ENCODE measurements at regions not wholly inside any gene's neighbourhood (a gene's known extent, or its start where the extent isn't known, plus 50 kb on each side); places are given as distances from the start of the nearest gene placed in this dataset.

DNA sequence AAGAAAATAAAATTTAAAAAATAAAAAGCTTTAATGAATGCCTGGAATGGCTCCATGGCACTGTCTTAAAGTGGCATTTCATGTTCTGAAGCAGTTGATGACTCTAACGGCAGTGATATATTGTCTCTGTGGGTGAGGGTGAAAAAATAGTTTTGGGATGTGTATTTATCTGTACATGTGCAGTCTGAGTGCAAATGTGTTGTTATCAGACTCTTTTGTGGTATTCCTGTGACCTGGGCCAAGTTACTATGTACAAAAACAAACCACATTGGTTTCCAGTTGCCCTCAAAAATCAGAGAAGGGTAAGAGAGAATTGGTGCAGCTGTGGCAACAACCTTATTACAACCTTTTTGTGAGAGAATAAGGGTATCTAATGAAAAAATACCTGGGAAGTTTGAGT, 81.7 kb upstream of the CCDC91 start:
- TF ChIP-seq, protein P1, sequence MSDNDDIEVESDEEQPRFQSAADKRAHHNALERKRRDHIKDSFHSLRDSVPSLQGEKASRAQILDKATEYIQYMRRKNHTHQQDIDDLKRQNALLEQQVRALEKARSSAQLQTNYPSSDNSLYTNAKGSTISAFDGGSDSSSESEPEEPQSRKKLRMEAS (IDR thresholded peaks at IDR 0.05; ENCODE audit: low read depth): no peak
- TF ChIP-seq EP300 (IDR thresholded peaks at IDR 0.05; ENCODE audit: borderline replicate concordance in 1 of 2, low read depth in 1 of 2, low read length in 1 of 2): no peak
- no peak for TF ChIP-seq RCOR1 (IDR thresholded peaks at IDR 0.05; ENCODE audit: low read length)
- TF ChIP-seq, protein P2, sequence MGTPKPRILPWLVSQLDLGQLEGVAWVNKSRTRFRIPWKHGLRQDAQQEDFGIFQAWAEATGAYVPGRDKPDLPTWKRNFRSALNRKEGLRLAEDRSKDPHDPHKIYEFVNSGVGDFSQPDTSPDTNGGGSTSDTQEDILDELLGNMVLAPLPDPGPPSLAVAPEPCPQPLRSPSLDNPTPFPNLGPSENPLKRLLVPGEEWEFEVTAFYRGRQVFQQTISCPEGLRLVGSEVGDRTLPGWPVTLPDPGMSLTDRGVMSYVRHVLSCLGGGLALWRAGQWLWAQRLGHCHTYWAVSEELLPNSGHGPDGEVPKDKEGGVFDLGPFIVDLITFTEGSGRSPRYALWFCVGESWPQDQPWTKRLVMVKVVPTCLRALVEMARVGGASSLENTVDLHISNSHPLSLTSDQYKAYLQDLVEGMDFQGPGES (IDR thresholded peaks at IDR 0.05; ENCODE audit: low read depth, low read length): no peak
- H3K27me3 ChIP-seq (ENCODE audit: insufficient read depth): no peaks in the 10 kb centered on the region
- WGBS (ENCODE audit: low lambda C conversion rate): 90% methylated on average over 1 of the region's 1 CpG
- no peaks in the 10 kb centered on the region for H3K79me2 ChIP-seq (ENCODE audit: insufficient read depth)
- CTCF ChIA-PET: interaction anchor here (1.0 kb wide), 1 partner anchor 168 kb away, joined by 3 read pairs; no protein-coding TSS in a partner anchor
- no peak overlapping the region for H3K27ac ChIP-seq (ENCODE audit: low read depth in 2 of 2, low read length in 1 of 2)
- DNase-seq: no peak
- H3F3A ChIP-seq (replicated peaks; ENCODE audit: insufficient read depth): no peaks in the 10 kb centered on the region
- POLR2A ChIA-PET: no interaction called here
- no peaks in the 10 kb centered on the region; the same call in 1 of the 2 replicates for H3K9me2 ChIP-seq
- 0 out of 2 replicates have a peak, but pooled peaks cover 14% of the 10 kb centered on the region for H3K9me3 ChIP-seq
- H3K36me3 ChIP-seq (replicated peaks in 1 of 2; ENCODE audit: control insufficient read depth in 1 of 2, insufficient read depth in 2 of 2, low read length in 1 of 2): peaks cover 0 to 5% of the 10 kb centered on the region in 2 experiments
- no peak overlapping the region for H3K4me2 ChIP-seq
- H3K4me3 ChIP-seq (ENCODE audit: low read depth in 2 of 2, low read length in 1 of 2): no peak overlapping the region
- H3K9ac ChIP-seq: no peak overlapping the region
- no peak overlapping the region for H2AFZ ChIP-seq (ENCODE audit: low read depth)
- no peaks in the 10 kb centered on the region; a peak in 1 of 4 replicates for H3K4me1 ChIP-seq (ENCODE audit: control insufficient read depth in 1 of 2, insufficient read depth in 2 of 2, low read depth in 1 of 2, low read length in 1 of 2)
- H4K20me1 ChIP-seq (ENCODE audit: insufficient read depth): no peaks in the 10 kb centered on the region

DNA sequence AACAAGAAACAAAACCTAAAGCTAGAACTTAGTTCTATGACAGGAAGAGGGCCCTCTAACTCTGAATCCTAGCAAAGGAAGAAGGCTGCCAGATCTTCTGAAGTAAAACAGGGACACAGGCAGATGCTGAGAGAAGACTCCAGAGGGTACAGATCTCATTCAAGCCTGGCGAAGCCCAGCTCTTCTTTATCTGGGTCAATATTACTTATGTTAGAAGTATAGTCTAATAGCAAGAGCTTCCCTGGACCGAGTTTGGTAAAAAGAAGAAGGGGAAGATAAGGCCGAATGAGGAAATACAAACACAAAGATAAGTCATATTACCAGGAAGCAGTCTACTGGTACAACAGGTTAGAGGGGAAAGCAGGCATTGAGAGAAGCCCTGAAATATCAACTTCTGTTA, 79.9 kb upstream of the CCDC91 start:
- Histone ChIP-seq H3K4me2 (no peak overlapping the region), H3K9me3 (0 out of 2 replicates have a peak, but pooled peaks cover 14% of the 10 kb centered on the region), H3K27me3 (ENCODE audit: insufficient read depth) (no peaks in the 10 kb centered on the region), H3K4me3 (ENCODE audit: low read depth in 2 of 2, low read length in 1 of 2) (no peak overlapping the region), H3K9ac (no peak overlapping the region), H2AFZ (ENCODE audit: low read depth) (no peak overlapping the region), H4K20me1 (ENCODE audit: insufficient read depth) (no peaks in the 10 kb centered on the region), H3F3A (replicated peaks; ENCODE audit: insufficient read depth) (no peaks in the 10 kb centered on the region), H3K4me1 (ENCODE audit: control insufficient read depth in 1 of 2, insufficient read depth in 2 of 2, low read depth in 1 of 2, low read length in 1 of 2) (no peaks in the 10 kb centered on the region; a peak in 1 of 4 replicates), H3K36me3 (replicated peaks in 1 of 2; ENCODE audit: control insufficient read depth in 1 of 2, insufficient read depth in 2 of 2, low read length in 1 of 2) (peaks cover 0 to 5% of the 10 kb centered on the region in 2 experiments), H3K9me2 (no peaks in the 10 kb centered on the region; the same call in 1 of the 2 replicates), H3K27ac (ENCODE audit: low read depth in 2 of 2, low read length in 1 of 2) (no peak overlapping the region), H3K79me2 (ENCODE audit: insufficient read depth) (no peaks in the 10 kb centered on the region)
- WGBS (ENCODE audit: low lambda C conversion rate): 72% methylated on average over 3 of the region's 3 CpGs
- ChIA-PET CTCF (no interaction called here), POLR2A (no interaction called here)
- TF ChIP-seq, protein P3, sequence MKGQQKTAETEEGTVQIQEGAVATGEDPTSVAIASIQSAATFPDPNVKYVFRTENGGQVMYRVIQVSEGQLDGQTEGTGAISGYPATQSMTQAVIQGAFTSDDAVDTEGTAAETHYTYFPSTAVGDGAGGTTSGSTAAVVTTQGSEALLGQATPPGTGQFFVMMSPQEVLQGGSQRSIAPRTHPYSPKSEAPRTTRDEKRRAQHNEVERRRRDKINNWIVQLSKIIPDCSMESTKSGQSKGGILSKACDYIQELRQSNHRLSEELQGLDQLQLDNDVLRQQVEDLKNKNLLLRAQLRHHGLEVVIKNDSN (IDR thresholded peaks at IDR 0.05; ENCODE audit: borderline replicate concordance, low read depth): no peak
- TF ChIP-seq, protein P4, sequence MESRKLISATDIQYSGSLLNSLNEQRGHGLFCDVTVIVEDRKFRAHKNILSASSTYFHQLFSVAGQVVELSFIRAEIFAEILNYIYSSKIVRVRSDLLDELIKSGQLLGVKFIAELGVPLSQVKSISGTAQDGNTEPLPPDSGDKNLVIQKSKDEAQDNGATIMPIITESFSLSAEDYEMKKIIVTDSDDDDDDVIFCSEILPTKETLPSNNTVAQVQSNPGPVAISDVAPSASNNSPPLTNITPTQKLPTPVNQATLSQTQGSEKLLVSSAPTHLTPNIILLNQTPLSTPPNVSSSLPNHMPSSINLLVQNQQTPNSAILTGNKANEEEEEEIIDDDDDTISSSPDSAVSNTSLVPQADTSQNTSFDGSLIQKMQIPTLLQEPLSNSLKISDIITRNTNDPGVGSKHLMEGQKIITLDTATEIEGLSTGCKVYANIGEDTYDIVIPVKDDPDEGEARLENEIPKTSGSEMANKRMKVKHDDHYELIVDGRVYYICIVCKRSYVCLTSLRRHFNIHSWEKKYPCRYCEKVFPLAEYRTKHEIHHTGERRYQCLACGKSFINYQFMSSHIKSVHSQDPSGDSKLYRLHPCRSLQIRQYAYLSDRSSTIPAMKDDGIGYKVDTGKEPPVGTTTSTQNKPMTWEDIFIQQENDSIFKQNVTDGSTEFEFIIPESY (IDR thresholded peaks at IDR 0.05; ENCODE audit: borderline replicate concordance, low read depth): no peak
- TF ChIP-seq RAD21 (IDR thresholded peaks at IDR 0.05; ENCODE audit: low read length) (no peak), RXRA (IDR thresholded peaks at IDR 0.05; ENCODE audit: borderline replicate concordance, low read depth) (no peak), MEF2A (IDR thresholded peaks at IDR 0.05; ENCODE audit: borderline replicate concordance, low read depth) (no peak), NRF1 (IDR thresholded peaks at IDR 0.05; ENCODE audit: low read depth, low read length) (no peak), JUND (IDR thresholded peaks at IDR 0.05) (no peak), GABPA (IDR thresholded peaks at IDR 0.05; ENCODE audit: low read depth) (no peak), MXI1 (IDR thresholded peaks at IDR 0.05; ENCODE audit: low read depth, low read length) (no peak)
- TF ChIP-seq, protein P5, sequence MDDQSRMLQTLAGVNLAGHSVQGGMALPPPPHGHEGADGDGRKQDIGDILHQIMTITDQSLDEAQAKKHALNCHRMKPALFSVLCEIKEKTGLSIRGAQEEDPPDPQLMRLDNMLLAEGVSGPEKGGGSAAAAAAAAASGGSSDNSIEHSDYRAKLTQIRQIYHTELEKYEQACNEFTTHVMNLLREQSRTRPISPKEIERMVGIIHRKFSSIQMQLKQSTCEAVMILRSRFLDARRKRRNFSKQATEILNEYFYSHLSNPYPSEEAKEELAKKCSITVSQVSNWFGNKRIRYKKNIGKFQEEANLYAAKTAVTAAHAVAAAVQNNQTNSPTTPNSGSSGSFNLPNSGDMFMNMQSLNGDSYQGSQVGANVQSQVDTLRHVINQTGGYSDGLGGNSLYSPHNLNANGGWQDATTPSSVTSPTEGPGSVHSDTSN (IDR thresholded peaks at IDR 0.05): no peak
- DNase-seq: no peak
